ENCODE measurements at regions not wholly inside any gene's neighbourhood (a gene's known extent, or its start where the extent isn't known, plus 50 kb on each side); places are given as distances from the start of the nearest gene placed in this dataset.

GRCh38 chr2:52629944-52630343 lies 1137.7 kb upstream of the CHAC2 start:
- TF ChIP-seq CTCF (IDR thresholded peaks at IDR 0.05) = no peak
- Mint-ChIP-seq H3K27me3 (ENCODE audit: insufficient read depth) (no peaks in the 10 kb centered on the region; the same call in 1 of the 2 replicates), H3K4me1 (ENCODE audit: low read depth) (no peaks in the 10 kb centered on the region)

GRCh38 chr2:52629531-52629930 lies 1138.1 kb upstream of the CHAC2 start:
- Mint-ChIP-seq H3K9me3 (peaks cover 23% of the 10 kb centered on the region), H3K27ac (no peak overlapping the region), H3K4me1 (ENCODE audit: low read depth) (no peaks in the 10 kb centered on the region), H3K4me3 (no peak overlapping the region), H3K27me3 (ENCODE audit: insufficient read depth) (no peaks in the 10 kb centered on the region; the same call in 1 of the 2 replicates), H3K36me3 (ENCODE audit: low read depth) (no peaks in the 10 kb centered on the region; the same call in 1 of the 2 replicates)
- DNase-seq = no peak
- no peak for TF ChIP-seq CTCF (IDR thresholded peaks at IDR 0.05)

More at GRCh38 chr2:52629944-52630343, 1137.7 kb upstream of the CHAC2 start:
- Mint-ChIP-seq H3K9me3 (peaks cover 23% of the 10 kb centered on the region), H3K4me3 (no peak overlapping the region), H3K27ac (no peak overlapping the region), H3K36me3 (ENCODE audit: low read depth) (no peaks in the 10 kb centered on the region; the same call in 1 of the 2 replicates)
- DNase-seq = no peak

GRCh38 chr2:52622266-52622665 lies 1145.3 kb upstream of the CHAC2 start:
- TF ChIP-seq CTCF (IDR thresholded peaks at IDR 0.05) = no peak
- no peak for DNase-seq
- no peaks in the 10 kb centered on the region for H3K36me3 Mint-ChIP-seq (ENCODE audit: low read depth)
- no peaks in the 10 kb centered on the region for H3K27me3 Mint-ChIP-seq (ENCODE audit: insufficient read depth)
- no peaks in the 10 kb centered on the region for H3K4me1 Mint-ChIP-seq (ENCODE audit: low read depth)
- no peak overlapping the region for H3K4me3 Mint-ChIP-seq
- no peak overlapping the region for H3K27ac Mint-ChIP-seq
- peaks cover 3% of the 10 kb centered on the region; the same call in 1 of the 2 replicates for H3K9me3 Mint-ChIP-seq

GRCh38 chr2:52613064-52613463 lies 1154.5 kb upstream of the CHAC2 start:
- no peaks in the 10 kb centered on the region; the same call in 1 of the 2 replicates for H3K9me3 Mint-ChIP-seq
- no peak overlapping the region for H3K27ac Mint-ChIP-seq
- no peaks in the 10 kb centered on the region for H3K36me3 Mint-ChIP-seq (ENCODE audit: low read depth)
- H3K4me1 Mint-ChIP-seq (ENCODE audit: low read depth) = peaks cover 7% of the 10 kb centered on the region
- no peak overlapping the region for H3K4me3 Mint-ChIP-seq
- no peak for DNase-seq
- TF ChIP-seq CTCF (IDR thresholded peaks at IDR 0.05) = no peak; the same call in 1 of the 2 replicates
- no peaks in the 10 kb centered on the region; the same call in 1 of the 2 replicates for H3K27me3 Mint-ChIP-seq (ENCODE audit: insufficient read depth)

GRCh38 chr2:52611759-52612158 lies 1155.8 kb upstream of the CHAC2 start:
- Mint-ChIP-seq H3K36me3 (ENCODE audit: low read depth) (no peaks in the 10 kb centered on the region), H3K4me3 (no peak overlapping the region)
- TF ChIP-seq CTCF (IDR thresholded peaks at IDR 0.05) = no peak

GRCh38 chr2:52608030-52608429 lies 1159.6 kb upstream of the CHAC2 start:
- Mint-ChIP-seq H3K36me3 (ENCODE audit: low read depth) (no peaks in the 10 kb centered on the region), H3K27ac (no peak overlapping the region)

More at GRCh38 chr2:52611759-52612158, 1155.8 kb upstream of the CHAC2 start:
- Mint-ChIP-seq H3K27me3 (ENCODE audit: insufficient read depth) (no peaks in the 10 kb centered on the region), H3K27ac (no peak overlapping the region), H3K9me3 (no peaks in the 10 kb centered on the region; the same call in 1 of the 2 replicates), H3K4me1 (ENCODE audit: low read depth) (peaks cover 7% of the 10 kb centered on the region)
- no peak for DNase-seq

More at GRCh38 chr2:52608030-52608429, 1159.6 kb upstream of the CHAC2 start:
- no peak for TF ChIP-seq CTCF (IDR thresholded peaks at IDR 0.05)
- Mint-ChIP-seq H3K4me3 (no peak overlapping the region), H3K27me3 (ENCODE audit: insufficient read depth) (no peaks in the 10 kb centered on the region), H3K9me3 (no peaks in the 10 kb centered on the region; the same call in 1 of the 2 replicates), H3K4me1 (ENCODE audit: low read depth) (peaks cover 7% of the 10 kb centered on the region)
- no peak for DNase-seq

All from HFFc6 (cell line).